ENCODE measurements at regions not wholly inside any gene's neighbourhood (a gene's known extent, or its start where the extent isn't known, plus 50 kb on each side); places are given as distances from the start of the nearest gene placed in this dataset.

GRCh38 chr6:167576828-167577503 lies 249.7 kb upstream of the AFDN start:
- intact Hi-C loops (cut with micrococcal nuclease): no loop called here

- intact Hi-C loops (cut with micrococcal nuclease): no loop called here
Observed at GRCh38 chr6:167577891-167578361, 248.8 kb upstream of the AFDN start.

- intact Hi-C loops (cut with micrococcal nuclease): no loop called here
Observed at GRCh38 chr6:167578371-167578901, 248.3 kb upstream of the AFDN start.

- intact Hi-C loops (cut with micrococcal nuclease): no loop called here
Observed at GRCh38 chr6:167579806-167580618, 246.7 kb upstream of the AFDN start.

- intact Hi-C loops (cut with micrococcal nuclease): no loop called here
Observed at GRCh38 chr6:167580619-167580911, 246.1 kb upstream of the AFDN start.

- intact Hi-C loops (cut with micrococcal nuclease): no loop called here
Observed at GRCh38 chr6:167581637-167582036, 245.1 kb upstream of the AFDN start.

GRCh38 chr6:167583412-167583811 lies 243.3 kb upstream of the AFDN start:
- intact Hi-C loops (cut with micrococcal nuclease): no loop called here

- intact Hi-C loops (cut with micrococcal nuclease): no loop called here
Observed at GRCh38 chr6:167588181-167588919, 238.4 kb upstream of the AFDN start.

GRCh38 chr6:167588920-167589614 lies 237.6 kb upstream of the AFDN start:
- intact Hi-C loops (cut with micrococcal nuclease): no loop called here

- intact Hi-C loops (cut with micrococcal nuclease): no loop called here
Observed at GRCh38 chr6:167589615-167589940, 237.1 kb upstream of the AFDN start.

- intact Hi-C loops (cut with micrococcal nuclease): no loop called here
Observed at GRCh38 chr6:167590193-167590592, 236.5 kb upstream of the AFDN start.
